IMR-90 (cell line): ENCODE measurements at regions not wholly inside any gene's neighbourhood (a gene's known extent, or its start where the extent isn't known, plus 50 kb on each side); places are given as distances from the start of the nearest gene placed in this dataset.

Experiments
- ATAC-seq: fragments of 200-7000 bp; cut with Tn5 transposase; 2 replicates; pipeline ENCODE4 v1.9.1; 2020; ENCODE audit warnings: low read depth, mild to moderate bottlenecking, moderate library complexity
- BruUV-seq: library from RNA; stranded (reverse); fragments of 400-500 nt; replicated peaks from 2 replicates; lab custom pipeline; 2021; lab: Mats Ljungman, UMichigan
- CTCF ChIA-PET: fragments of 300-600 bp; formaldehyde crosslinking; extraction: SDS; loops from one replicate; lab custom pipeline; 2021; ENCODE audit warnings: antibody characterized with exemption; lab: Yijun Ruan, JAX
- POLR2A ChIA-PET: fragments of 300-600 bp; sonication (Branson Sonifier 250); formaldehyde crosslinking; loops from one replicate; lab custom pipeline; 2022; ENCODE audit warnings: antibody characterized with exemption; ENCODE audit not compliant: unreplicated experiment; lab: Charles Lee
- DNase-seq: peaks from one replicate; pipeline ENCODE4 v3.0.0; 2013
- H2AFZ ChIP-seq: replicated peaks from 2 replicates; pipeline ENCODE3; 2013; ENCODE audit warnings: low read length, mild to moderate bottlenecking; ENCODE audit not compliant: poor library complexity
- H2AK5ac ChIP-seq: 2 replicates; pipeline ENCODE4 v1.6.1; 2013; ENCODE audit warnings: low read depth, low read length, inconsistent platforms
- H2AK9ac ChIP-seq: replicated peaks from 2 replicates; pipeline ENCODE3; 2013; ENCODE audit warnings: mild to moderate bottlenecking, low read depth, low read length, moderate library complexity; ENCODE audit not compliant: poor library complexity
- H2BK120ac ChIP-seq: 2 replicates; pipeline ENCODE4 v1.6.1; 2013; ENCODE audit warnings: low read depth, low read length, inconsistent platforms
- H2BK15ac ChIP-seq: 3 replicates; pipeline ENCODE4 v1.6.1; 2013; ENCODE audit warnings: low read depth, low read length, inconsistent platforms
- H2BK20ac ChIP-seq: 2 replicates; pipeline ENCODE4 v1.6.1; 2013; ENCODE audit warnings: low read depth, mild to moderate bottlenecking, inconsistent platforms, low read length, moderate library complexity
- H2BK5ac ChIP-seq: 2 replicates; pipeline ENCODE4 v1.6.1; 2013; ENCODE audit warnings: mild to moderate bottlenecking, low read depth, low read length, inconsistent platforms; ENCODE audit not compliant: poor library complexity, severe bottlenecking
- H3K14ac ChIP-seq: replicated peaks from 2 replicates; pipeline ENCODE4 v1.6.1; 2013; ENCODE audit warnings: low read depth, low read length, inconsistent platforms
- H3K18ac ChIP-seq: 2 replicates; pipeline ENCODE4 v1.6.1; 2013; ENCODE audit warnings: low read depth, low read length, control low read depth
- H3K23ac ChIP-seq: 2 replicates; pipeline ENCODE4 v1.6.1; 2013; ENCODE audit warnings: low read depth, low read length, inconsistent platforms
- H3K27ac ChIP-seq: 2 replicates; pipeline ENCODE4 v1.5.1; 2013; ENCODE audit warnings: mild to moderate bottlenecking, control low read depth, low read length; ENCODE audit not compliant: insufficient read depth
- H3K27me3 ChIP-seq: 2 replicates; pipeline ENCODE4 v1.6.1; 2013; ENCODE audit warnings: low read length; ENCODE audit not compliant: control insufficient read depth, insufficient read depth
- H3K36me3 ChIP-seq: 2 replicates; pipeline ENCODE4 v1.6.1; 2013; ENCODE audit warnings: low read length, mixed read lengths; ENCODE audit not compliant: control insufficient read depth, insufficient read depth
- H3K4ac ChIP-seq: 2 replicates; pipeline ENCODE4 v1.6.1; 2013; ENCODE audit warnings: low read depth, low read length, inconsistent platforms
- H3K4me1 ChIP-seq: 2 replicates; pipeline ENCODE4 v1.6.1; 2013; ENCODE audit warnings: low read length, mixed read lengths; ENCODE audit not compliant: control insufficient read depth, insufficient read depth
- H3K4me2 ChIP-seq: 2 replicates; pipeline ENCODE4 v1.6.1; 2013; ENCODE audit warnings: low read depth, mild to moderate bottlenecking, control low read depth, low read length, moderate library complexity
- H3K4me3 ChIP-seq: 2 replicates; pipeline ENCODE4 v1.5.1; 2013; ENCODE audit warnings: low read depth, mild to moderate bottlenecking, control low read depth, low read length, moderate library complexity; ENCODE audit not compliant: insufficient read depth
- H3K56ac ChIP-seq: 2 replicates; pipeline ENCODE4 v1.6.1; 2013; ENCODE audit warnings: low read length, inconsistent platforms; ENCODE audit not compliant: insufficient read depth; ENCODE audit errors: extremely low read depth
- H3K79me1 ChIP-seq, 2 experiments: 2 replicates each; pipeline ENCODE4 v1.6.1; 2013; ENCODE audit warnings: low read length in 2 of 2, inconsistent platforms in 1 of 2, low read depth in 1 of 2
- H3K9ac ChIP-seq: 2 replicates; pipeline ENCODE4 v1.6.1; 2013; ENCODE audit warnings: low read depth, low read length, control low read depth
- H3K9me1 ChIP-seq: 2 replicates; pipeline ENCODE4 v1.6.1; 2013; ENCODE audit warnings: low read length, inconsistent platforms; ENCODE audit not compliant: insufficient read depth
- H3K9me3 ChIP-seq: 2 replicates; pipeline ENCODE4 v1.6.1; 2013; ENCODE audit warnings: low read length; ENCODE audit not compliant: control insufficient read depth, insufficient read depth
- H4K20me1 ChIP-seq: 2 replicates; pipeline ENCODE4 v1.6.1; 2013; ENCODE audit warnings: low read length, inconsistent platforms; ENCODE audit not compliant: insufficient read depth
- H4K5ac ChIP-seq: 2 replicates; pipeline ENCODE4 v1.6.1; 2013; ENCODE audit warnings: mild to moderate bottlenecking, low read depth, low read length, control low read depth
- H4K8ac ChIP-seq, 2 experiments: 2 replicates each; pipeline ENCODE4 v1.6.1; 2013; ENCODE audit warnings: low read depth in 2 of 2, low read length in 2 of 2, control low read depth in 1 of 2, inconsistent platforms in 1 of 2
- H4K91ac ChIP-seq: 2 replicates; pipeline ENCODE4 v1.6.1; 2013; ENCODE audit warnings: low read depth, low read length, inconsistent platforms; ENCODE audit not compliant: insufficient read depth
- BHLHE40 ChIP-seq: fragments of 150-350 bp; IDR thresholded peaks from 2 replicates; pipeline ENCODE4 v1.6.1; 2016; ENCODE audit warnings: mild to moderate bottlenecking, low read depth, low read length
- CEBPB ChIP-seq: IDR thresholded peaks from 2 replicates; pipeline ENCODE4 v1.6.1; 2012; ENCODE audit warnings: low read depth, low read length, improper control_type of control experiment
- CHD1 ChIP-seq: IDR thresholded peaks from 2 replicates; pipeline ENCODE4 v1.6.1; 2012; ENCODE audit warnings: low read depth, low read length, improper control_type of control experiment
- CTCF ChIP-seq: conservative IDR thresholded peaks from 2 replicates; pipeline ENCODE4 v1.5.1; 2012; ENCODE audit warnings: mild to moderate bottlenecking, low read depth, low read length, improper control_type of control experiment
- ELK1 ChIP-seq: fragments of 150-350 bp; IDR thresholded peaks from 2 replicates; pipeline ENCODE4 v1.6.1; 2016; ENCODE audit warnings: low read depth, mild to moderate bottlenecking, low read length, moderate library complexity, borderline replicate concordance
- FOS ChIP-seq: fragments of 150-350 bp; IDR thresholded peaks from 2 replicates; pipeline ENCODE4 v1.6.1; 2016; ENCODE audit warnings: low read depth, low read length
- MAFK ChIP-seq: IDR thresholded peaks from 2 replicates; pipeline ENCODE4 v1.6.1; 2012; ENCODE audit warnings: low read depth, low read length, improper control_type of control experiment
- MAZ ChIP-seq: IDR thresholded peaks from 2 replicates; pipeline ENCODE4 v1.6.1; 2012; ENCODE audit warnings: low read depth, mild to moderate bottlenecking, low read length, improper control_type of control experiment, moderate library complexity, borderline replicate concordance
- MXI1 ChIP-seq: IDR thresholded peaks from 2 replicates; pipeline ENCODE4 v1.6.1; 2012; ENCODE audit warnings: low read depth, mild to moderate bottlenecking, low read length, moderate library complexity, borderline replicate concordance
- NFE2L2 ChIP-seq: fragments of 150-350 bp; IDR thresholded peaks from 2 replicates; pipeline ENCODE4 v1.6.1; 2016; ENCODE audit warnings: low read depth, mild to moderate bottlenecking, low read length
- POLR2A ChIP-seq: IDR thresholded peaks from 2 replicates; pipeline ENCODE4 v1.6.1; 2012; ENCODE audit warnings: mild to moderate bottlenecking, low read depth, low read length
- RAD21 ChIP-seq: IDR thresholded peaks from 2 replicates; pipeline ENCODE4 v1.6.1; 2012; ENCODE audit warnings: low read length, improper control_type of control experiment
- RCOR1 ChIP-seq: IDR thresholded peaks from 2 replicates; pipeline ENCODE4 v1.6.1; 2012; ENCODE audit warnings: mild to moderate bottlenecking, low read length, improper control_type of control experiment; ENCODE audit not compliant: insufficient replicate concordance
- RFX5 ChIP-seq: IDR thresholded peaks from 2 replicates; pipeline ENCODE4 v1.8.0; 2012; ENCODE audit warnings: low read depth, mild to moderate bottlenecking, low read length, moderate library complexity
- SMC3 ChIP-seq: fragments of 150-350 bp; IDR thresholded peaks from 2 replicates; pipeline ENCODE4 v1.6.1; 2016; ENCODE audit warnings: low read depth, mild to moderate bottlenecking, antibody characterized with exemption, low read length, moderate library complexity
- USF2 ChIP-seq: fragments of 150-350 bp; IDR thresholded peaks from 2 replicates; pipeline ENCODE4 v1.6.1; 2017; ENCODE audit warnings: mild to moderate bottlenecking, antibody characterized with exemption, low read length, low read depth
- WGBS, 2 experiments: methylation state at CpG; one replicate each; pipeline versions ENCODE4 v1.1.5 to v1.1.7; 2013; ENCODE audit warnings: missing lambda C conversion rate in 2 of 2; ENCODE audit not compliant: insufficient read length in 1 of 2; ENCODE audit errors: extremely low coverage in 2 of 2; 5-methylcytosine and 5-hydroxymethylcytosine counted together
- dilution Hi-C: fragments of 300-500 bp; cut with HindIII; formaldehyde crosslinking; loops from one replicate; pipeline ENCODE4 v1.14.3; 2018; ENCODE audit warnings: low sequenced_read_pairs; ENCODE audit not compliant: unreplicated experiment
- in situ Hi-C: fragments of 300-500 bp; cut with MboI; formaldehyde crosslinking; loops from 3 replicates; pipeline ENCODE4 v1.14.3; 2019; ENCODE audit warnings: low sequenced_read_pairs, inconsistent platforms, mixed read lengths
- intact Hi-C: fragments of 100-400 bp; cut with micrococcal nuclease; formaldehyde crosslinking; loops from 2 replicates; pipeline ENCODE4 v1.10.0; 2022

- no peaks in the 10 kb centered on the region; the same call in 1 of the 2 replicates for H3K27me3 ChIP-seq
- POLR2A ChIA-PET: no interaction called here
- intact Hi-C loops: no loop called here
Measured at GRCh38 chr6:169320013-169320412, 66.4 kb upstream of the THBS2 start.

More at GRCh38 chr6:169320013-169320412, 66.4 kb upstream of the THBS2 start:
- BruUV-seq: no TSS peak
- no peak overlapping the region for H4K91ac ChIP-seq
- no peak overlapping the region for H3K4me3 ChIP-seq
- TF ChIP-seq CHD1: no peak
- TF ChIP-seq MXI1: no peak
- TF ChIP-seq CTCF: no peak
- no peak for TF ChIP-seq CEBPB
- TF ChIP-seq MAFK: no peak
- TF ChIP-seq SMC3: no peak
- TF ChIP-seq POLR2A: no peak
- no peak for TF ChIP-seq NFE2L2
- no peak for TF ChIP-seq RFX5
- no peak for TF ChIP-seq ELK1
- no peak for TF ChIP-seq FOS
- TF ChIP-seq USF2: no peak
- TF ChIP-seq RCOR1: no peak
- no peak for TF ChIP-seq BHLHE40
- no peak for TF ChIP-seq MAZ
- TF ChIP-seq RAD21: no peak
- no peaks in the 10 kb centered on the region for H3K9me1 ChIP-seq
- H3K4me1 ChIP-seq: no peaks in the 10 kb centered on the region
- no peak overlapping the region for H3K27ac ChIP-seq
- H3K18ac ChIP-seq: no peak overlapping the region
- no peaks in the 10 kb centered on the region for H4K20me1 ChIP-seq
- no peaks in the 10 kb centered on the region for H3K79me1 ChIP-seq
- H2BK120ac ChIP-seq: no peak overlapping the region
- ATAC-seq: peak; percentile 79
- H4K5ac ChIP-seq: no peak overlapping the region
- H2BK5ac ChIP-seq: no peak overlapping the region
- no peak overlapping the region for H3K4ac ChIP-seq
- H2BK15ac ChIP-seq: no peak overlapping the region
- no peak overlapping the region for H3K14ac ChIP-seq
- DNase-seq: peak; percentile 31
- H3K23ac ChIP-seq: no peak overlapping the region
- CTCF ChIA-PET: interaction anchor here (0.6 kb wide), 1 partner anchor 245 kb away, joined by 3 read pairs; no protein-coding TSS in a partner anchor
- no peak overlapping the region for H4K8ac ChIP-seq
- WGBS, 2 experiments: no CpG with 5 or more reads among the region's 3 CpGs
- no peaks in the 10 kb centered on the region for H3K9me3 ChIP-seq
- H3K36me3 ChIP-seq: no peaks in the 10 kb centered on the region
- in situ Hi-C loops: no loop called here
- no peak overlapping the region for H2AFZ ChIP-seq
- H3K56ac ChIP-seq: no peak overlapping the region
- H2AK5ac ChIP-seq: no peak overlapping the region
- no peak overlapping the region; the same call in 1 of the 2 replicates for H3K4me2 ChIP-seq
- dilution Hi-C loops: no loop called here
- no peak overlapping the region for H2AK9ac ChIP-seq
- no peak overlapping the region for H3K9ac ChIP-seq
- H2BK20ac ChIP-seq: no peak overlapping the region
